Fibroblast of the aortic adventitia (primary cell): ENCODE measurements at regions not wholly inside any gene's neighbourhood (a gene's known extent, or its start where the extent isn't known, plus 50 kb on each side); places are given as distances from the start of the nearest gene placed in this dataset.

Source experiments
- DNase-seq: peaks from one replicate; pipeline ENCODE4 v3.0.0-alpha.2; 2010; ENCODE audit warnings: low read depth
- H3K4me3 ChIP-seq: 2 replicates; pipeline ENCODE4 v1.5.1; 2011; ENCODE audit warnings: low read depth, mild to moderate bottlenecking, control low read depth, low read length, moderate library complexity
- CTCF ChIP-seq: IDR thresholded peaks from 2 replicates; pipeline ENCODE4 v1.5.1; 2011; ENCODE audit warnings: mild to moderate bottlenecking, low read length, control low read depth, inconsistent platforms; ENCODE audit not compliant: insufficient read depth

GRCh38 chr5:120789918-120790317 is 325.8 kb downstream of the PRR16 start:
- no peak for DNase-seq
- no peak for TF ChIP-seq CTCF
- H3K4me3 ChIP-seq = no peak overlapping the region

GRCh38 chr5:120790339-120790738 is 326.2 kb downstream of the PRR16 start:
- DNase-seq = no peak
- H3K4me3 ChIP-seq = no peak overlapping the region
- no peak for TF ChIP-seq CTCF

- DNase-seq = no peak
- no peak overlapping the region for H3K4me3 ChIP-seq
- no peak for TF ChIP-seq CTCF
Measured at GRCh38 chr5:120792477-120792876, 328.4 kb downstream of the PRR16 start.

- no peak overlapping the region for H3K4me3 ChIP-seq
- no peak for DNase-seq
- TF ChIP-seq CTCF = no peak
Measured at GRCh38 chr5:120794121-120794520, 330.0 kb downstream of the PRR16 start.

GRCh38 chr5:120803282-120803681 is 339.2 kb downstream of the PRR16 start:
- no peak overlapping the region for H3K4me3 ChIP-seq
- no peak for TF ChIP-seq CTCF
- peak; percentile 62 for DNase-seq

- TF ChIP-seq CTCF = no peak
- no peak for DNase-seq
- no peak overlapping the region for H3K4me3 ChIP-seq
Measured at GRCh38 chr5:120805131-120805530, 341.0 kb downstream of the PRR16 start.

GRCh38 chr5:120806202-120806601 is 342.1 kb downstream of the PRR16 start:
- no peak for TF ChIP-seq CTCF
- peak; percentile 41 for DNase-seq

More at GRCh38 chr5:120806202-120806601, 342.1 kb downstream of the PRR16 start:
- H3K4me3 ChIP-seq = no peak overlapping the region
